GM21717 (cell line): ENCODE measurements at regions not wholly inside any gene's neighbourhood (a gene's known extent, or its start where the extent isn't known, plus 50 kb on each side); places are given as distances from the start of the nearest gene placed in this dataset.

ENCODE experiments used
- ATAC-seq: cut with Tn5 transposase; IDR thresholded peaks from one replicate; pipeline ENCODE4 v1.9.1; 2021; ENCODE audit warnings: mild to moderate bottlenecking, moderate library complexity; ENCODE audit not compliant: unreplicated experiment

DNA sequence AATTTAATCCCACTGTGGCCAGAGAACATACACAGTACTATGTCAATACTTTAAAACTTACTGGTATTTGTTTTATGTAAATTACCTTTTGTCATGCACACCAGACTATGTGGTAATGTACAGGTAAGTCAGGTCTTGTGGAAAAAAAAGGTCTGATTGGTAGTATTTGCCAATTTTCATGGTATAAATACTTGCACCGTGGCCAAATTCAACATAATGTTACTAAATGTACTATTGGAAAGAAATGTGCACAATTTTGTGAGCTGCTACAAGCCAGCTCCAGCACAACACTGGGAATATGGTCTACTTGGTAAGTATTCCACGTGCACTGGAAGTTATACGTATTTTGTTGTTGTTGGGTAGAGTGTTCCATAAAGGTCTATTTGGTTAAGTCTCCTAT, 392.5 kb downstream of the RPS24 start:
- no peak for ATAC-seq

DNA sequence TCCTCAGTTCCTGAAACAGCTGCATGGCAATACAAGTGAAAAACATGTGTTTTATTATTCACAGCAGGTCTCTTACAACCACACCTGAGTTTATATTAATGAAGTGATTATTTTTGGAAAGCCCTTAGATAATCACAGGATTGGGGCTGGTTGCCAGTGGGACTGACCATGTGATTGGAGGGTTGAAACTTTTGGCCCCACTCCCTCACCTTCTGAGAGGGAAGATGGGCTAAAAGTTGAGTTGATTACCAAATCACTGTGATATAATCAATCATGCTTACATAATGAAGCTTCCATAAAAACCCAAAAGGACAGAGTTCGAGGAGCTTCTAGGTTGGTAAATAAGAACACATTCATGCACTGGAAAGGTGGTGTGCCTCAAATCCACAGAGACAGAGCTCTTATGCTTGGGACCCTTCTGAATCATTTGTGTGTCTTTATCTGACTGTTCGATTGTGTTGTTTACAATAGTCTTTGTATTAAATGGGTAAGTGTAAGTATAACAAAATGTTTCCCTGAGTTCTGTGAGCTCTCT, 393.9 kb downstream of the RPS24 start:
- no peak for ATAC-seq

GRCh38 chr10:78428579-78428978, 394.9 kb downstream of the RPS24 start:
- ATAC-seq: no peak

DNA sequence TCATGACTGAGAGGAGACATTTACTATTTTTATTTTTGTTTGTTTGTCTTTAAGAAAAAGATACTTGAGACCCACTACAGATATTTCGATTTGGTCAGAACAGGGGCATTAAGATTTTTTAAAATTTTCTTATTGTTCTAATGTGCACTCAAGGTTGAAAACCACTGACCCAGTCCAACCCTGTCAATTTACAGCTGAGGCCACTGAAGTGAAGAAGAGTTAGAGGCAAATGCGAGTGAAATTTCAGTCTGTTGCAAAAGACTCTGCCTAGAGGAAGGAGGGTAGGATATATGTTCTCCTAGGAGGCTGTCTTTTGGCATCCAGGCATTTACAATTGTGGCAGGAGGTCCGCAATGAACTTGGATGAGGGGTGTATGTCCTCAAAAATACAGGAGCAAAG, 396.3 kb downstream of the RPS24 start:
- ATAC-seq: no peak

- no peak for ATAC-seq
These were observed 398.9 kb downstream of the RPS24 start for GRCh38 chr10:78432583-78432982.

GRCh38 chr10:78433076-78433595, 399.5 kb downstream of the RPS24 start:
- no peak for ATAC-seq

GRCh38 chr10:78433766-78434535, 400.3 kb downstream of the RPS24 start:
- no peak for ATAC-seq

DNA sequence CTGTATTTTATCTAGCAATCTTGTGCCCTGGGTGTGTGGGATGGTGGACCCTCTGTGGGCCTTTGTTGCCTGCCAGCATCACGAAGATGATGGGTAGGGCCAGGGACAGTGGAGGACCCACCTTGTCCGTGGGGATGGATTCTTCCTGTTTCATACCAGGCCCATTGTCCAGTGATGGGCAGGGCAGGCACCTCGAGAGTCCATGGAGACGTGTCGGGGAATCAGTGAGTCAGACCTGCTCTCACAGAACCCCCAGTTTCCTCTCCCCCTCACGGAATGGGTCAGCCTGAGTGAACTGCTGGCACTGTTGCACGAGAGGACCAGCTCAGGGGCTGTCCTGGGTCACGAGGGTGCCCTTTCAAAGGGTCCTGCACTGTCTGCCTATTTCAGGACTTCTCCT, 401.2 kb downstream of the RPS24 start:
- no peak for ATAC-seq

DNA sequence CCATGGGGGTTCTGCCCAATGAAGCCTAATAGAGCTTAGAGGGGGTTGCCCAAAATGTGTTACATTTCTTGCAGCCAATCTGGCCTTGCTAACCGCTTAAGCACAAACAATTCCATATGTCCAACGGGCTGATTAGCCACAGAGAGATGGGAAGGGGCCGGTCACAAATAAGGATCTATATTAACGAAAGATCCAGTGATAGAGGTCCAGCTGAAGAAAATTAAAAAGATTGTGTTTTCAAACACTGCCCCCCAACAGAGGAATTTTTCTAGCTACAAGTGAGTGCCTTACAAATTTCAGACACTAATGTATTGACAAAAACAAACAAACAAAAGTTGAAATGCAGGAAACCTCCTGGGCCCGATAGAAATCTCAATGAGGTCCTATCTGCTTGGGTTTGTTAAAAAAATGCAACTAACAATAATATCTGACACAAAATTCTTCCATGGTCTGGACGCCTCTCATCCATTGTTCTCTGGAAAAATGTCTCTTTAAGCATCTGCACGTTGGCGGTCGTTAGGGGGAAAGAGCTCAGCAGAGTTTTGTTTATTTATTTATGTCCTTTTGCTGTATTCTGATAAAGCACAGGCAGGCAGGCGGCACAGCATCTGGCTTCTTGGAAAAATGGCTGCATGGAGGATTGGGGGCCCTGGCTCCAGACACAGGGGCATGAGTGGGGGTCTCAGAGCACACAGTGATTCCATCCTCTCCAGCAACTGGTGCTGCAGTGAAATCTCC, 402.0 kb downstream of the RPS24 start:
- ATAC-seq: no peak

GRCh38 chr10:78436222-78436573, 402.5 kb downstream of the RPS24 start:
- ATAC-seq: no peak

- ATAC-seq: no peak
These were observed 403.2 kb downstream of the RPS24 start for GRCh38 chr10:78436706-78437406.

- no peak for ATAC-seq
These were observed 403.7 kb downstream of the RPS24 start for GRCh38 chr10:78437407-78437768.

DNA sequence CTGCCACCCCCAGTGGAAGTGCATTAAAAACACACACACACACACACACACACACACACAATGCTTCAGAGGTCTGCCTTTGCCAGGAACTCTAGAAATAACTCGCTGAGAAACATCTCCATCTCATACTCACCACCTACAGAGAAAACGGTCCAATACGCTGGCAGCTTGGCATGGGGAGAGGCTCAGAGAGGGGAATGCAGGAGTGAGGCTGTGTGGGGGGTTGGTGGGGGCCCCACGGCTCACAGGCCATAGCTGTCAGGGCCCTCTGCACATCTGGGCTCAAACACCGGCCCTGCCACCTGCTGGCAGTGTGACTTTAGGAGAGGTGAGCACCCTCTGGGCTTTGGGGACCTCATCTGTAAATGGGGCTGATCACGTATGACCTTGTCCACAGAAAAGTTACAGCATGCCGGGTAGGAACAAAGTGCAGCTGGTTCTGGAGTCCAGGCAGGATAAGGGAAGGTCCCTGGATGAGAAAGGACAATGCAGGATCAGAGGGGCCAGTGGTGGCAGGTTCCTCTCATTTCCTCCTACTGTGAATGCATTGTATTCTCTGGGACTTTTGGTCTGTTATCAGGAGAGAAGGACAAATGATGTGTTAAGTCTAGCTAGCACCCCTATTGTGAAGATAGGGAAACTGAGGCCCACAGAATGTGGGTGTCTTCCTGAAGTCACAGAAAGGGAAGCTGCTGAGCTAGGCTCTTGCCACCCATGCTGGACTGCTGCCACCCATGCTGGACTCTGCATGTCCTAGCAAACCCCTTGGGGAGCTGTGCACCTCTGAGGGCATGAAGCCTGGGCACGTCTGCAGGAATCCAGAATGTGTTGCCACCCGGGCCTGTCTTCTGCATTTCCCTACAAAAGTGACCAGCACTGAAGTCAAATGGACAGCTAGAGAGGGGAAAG, 404.6 kb downstream of the RPS24 start:
- ATAC-seq: no peak

- no peak for ATAC-seq
These were observed 405.5 kb downstream of the RPS24 start for GRCh38 chr10:78438907-78439809.

- no peak for ATAC-seq
These were observed 407.3 kb downstream of the RPS24 start for GRCh38 chr10:78441010-78441409.

DNA sequence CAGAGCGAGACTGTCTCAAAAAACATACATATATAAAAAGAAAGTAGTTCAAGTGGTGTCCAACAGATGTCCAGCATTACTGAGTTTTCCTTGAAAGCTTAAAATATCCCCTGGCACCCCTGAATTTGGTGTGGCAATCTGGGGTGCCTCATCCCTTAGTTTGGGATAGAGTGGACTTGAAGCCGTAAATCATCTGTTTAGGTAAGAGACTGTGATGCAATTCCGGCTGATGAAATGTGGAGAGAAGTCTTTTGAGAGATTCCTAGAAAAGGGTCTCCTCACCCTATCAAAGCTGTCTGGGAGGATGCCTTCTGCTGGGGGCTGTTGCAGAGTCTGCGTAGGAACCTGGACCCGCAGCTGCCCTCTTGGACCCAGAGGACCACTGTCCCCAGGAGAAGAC, 408.0 kb downstream of the RPS24 start:
- no peak for ATAC-seq

DNA sequence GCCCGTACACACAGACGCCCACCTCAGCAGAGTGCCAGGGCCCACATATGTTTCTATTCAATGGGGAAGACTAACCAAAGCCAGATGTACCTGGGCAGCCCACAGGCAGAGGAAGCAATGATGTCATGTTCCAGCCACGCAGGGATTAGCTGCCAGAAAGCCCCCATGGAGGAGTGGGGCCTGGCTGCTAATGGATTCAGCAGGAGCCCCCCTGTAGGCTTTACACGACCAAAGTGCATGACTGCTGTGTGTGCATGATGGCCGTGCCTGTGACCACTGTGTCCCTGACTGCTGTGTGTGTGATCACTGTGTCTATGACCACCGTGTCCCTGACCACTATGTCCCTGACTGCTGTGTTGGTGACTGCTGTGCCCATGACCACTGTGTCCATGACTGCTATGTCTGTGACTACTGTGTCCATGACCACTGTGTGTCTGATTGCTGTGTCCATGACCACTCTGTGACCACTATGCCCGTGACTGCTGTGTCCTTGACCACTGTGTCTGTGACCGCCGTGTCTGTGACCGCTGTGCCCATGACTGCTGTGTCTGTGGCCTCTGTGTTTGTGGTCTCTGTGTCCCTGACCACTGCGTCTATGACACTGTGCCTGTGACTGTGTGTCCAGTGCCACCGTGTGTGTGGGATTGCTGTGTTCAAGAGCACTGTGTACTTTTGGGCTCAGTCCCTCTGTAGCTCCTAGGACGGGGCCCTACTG, 409.3 kb downstream of the RPS24 start:
- no peak for ATAC-seq

DNA sequence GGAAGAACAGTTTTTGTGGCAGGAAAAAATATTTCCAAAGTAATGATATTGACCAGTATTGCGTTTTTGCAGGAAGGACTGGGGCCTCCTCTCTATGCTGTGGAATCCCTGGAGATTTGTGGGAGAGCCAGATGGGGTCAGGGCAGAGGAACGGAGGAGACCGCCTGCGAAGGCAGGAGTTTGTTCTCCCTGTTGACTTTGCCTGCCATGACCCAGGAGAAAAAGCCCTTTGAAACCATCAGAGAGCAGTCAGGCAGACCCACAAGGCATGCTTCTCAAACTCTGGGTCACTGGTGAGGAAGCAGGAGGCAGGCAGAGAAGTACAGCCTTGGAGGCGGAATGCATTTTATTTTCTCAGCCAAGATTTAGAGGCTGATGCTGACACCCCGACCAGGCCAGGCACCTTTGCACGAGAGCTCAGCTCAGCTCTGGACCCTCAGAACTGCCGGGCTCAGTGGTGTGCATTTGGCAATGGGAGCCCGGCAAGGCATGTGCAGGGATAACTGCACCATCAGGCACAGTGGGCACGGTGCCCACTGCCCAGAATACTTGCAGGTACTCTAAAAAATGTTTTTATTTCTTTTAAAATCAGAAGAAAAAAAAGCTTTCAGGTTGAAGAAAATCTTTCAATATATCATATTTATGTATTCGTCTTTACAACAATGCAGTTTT, 410.4 kb downstream of the RPS24 start:
- ATAC-seq: no peak
